Parathyroid adenoma (tissue), 2 donors: ENCODE measurements at regions not wholly inside any gene's neighbourhood (a gene's known extent, or its start where the extent isn't known, plus 50 kb on each side); places are given as distances from the start of the nearest gene placed in this dataset.

Source experiments
- H2AFZ ChIP-seq: fragments of 300-600 bp; sonication (generic); one replicate; pipeline ENCODE4 v1.7.0; 2017; ENCODE audit warnings: antibody characterized with exemption, mild to moderate bottlenecking
- H3K27ac ChIP-seq: fragments of 300-600 bp; sonication (generic); one replicate; pipeline ENCODE4 v1.7.0; 2017
- H3K27me3 ChIP-seq: fragments of 300-600 bp; sonication (generic); one replicate; pipeline ENCODE4 v1.7.0; 2017; ENCODE audit warnings: low read length; ENCODE audit not compliant: control insufficient read depth, insufficient read depth
- H3K36me3 ChIP-seq: fragments of 300-600 bp; sonication (generic); one replicate; pipeline ENCODE4 v1.7.0; 2017; ENCODE audit warnings: low read length; ENCODE audit not compliant: control insufficient read depth, insufficient read depth
- H3K4me1 ChIP-seq: fragments of 300-600 bp; sonication (generic); one replicate; pipeline ENCODE4 v1.7.0; 2017; ENCODE audit warnings: control low read depth
- H3K4me2 ChIP-seq: fragments of 300-600 bp; sonication (generic); one replicate; pipeline ENCODE4 v1.7.0; 2017; ENCODE audit warnings: low read length
- H3K4me3 ChIP-seq: fragments of 300-600 bp; sonication (generic); one replicate; pipeline ENCODE4 v1.7.0; 2017; ENCODE audit warnings: low read depth, low read length
- H3K79me2 ChIP-seq: fragments of 300-600 bp; sonication (generic); one replicate; pipeline ENCODE4 v1.7.0; 2017; ENCODE audit warnings: control low read depth
- H3K9ac ChIP-seq: fragments of 300-600 bp; sonication (generic); one replicate; pipeline ENCODE4 v1.7.0; 2017; ENCODE audit warnings: mild to moderate bottlenecking
- H3K9me3 ChIP-seq: fragments of 300-600 bp; sonication (generic); one replicate; pipeline ENCODE4 v1.7.0; 2017; ENCODE audit warnings: low read length; ENCODE audit not compliant: control insufficient read depth
- TF ChIP-seq, protein P1 (sequence below): fragments of 300-600 bp; sonication (generic); IDR thresholded peaks from one replicate; pipeline ENCODE4 v1.7.0; 2017; ENCODE audit warnings: antibody characterized with exemption, mild to moderate bottlenecking
- donor health status: primary hyperparathyroidism.

DNA sequence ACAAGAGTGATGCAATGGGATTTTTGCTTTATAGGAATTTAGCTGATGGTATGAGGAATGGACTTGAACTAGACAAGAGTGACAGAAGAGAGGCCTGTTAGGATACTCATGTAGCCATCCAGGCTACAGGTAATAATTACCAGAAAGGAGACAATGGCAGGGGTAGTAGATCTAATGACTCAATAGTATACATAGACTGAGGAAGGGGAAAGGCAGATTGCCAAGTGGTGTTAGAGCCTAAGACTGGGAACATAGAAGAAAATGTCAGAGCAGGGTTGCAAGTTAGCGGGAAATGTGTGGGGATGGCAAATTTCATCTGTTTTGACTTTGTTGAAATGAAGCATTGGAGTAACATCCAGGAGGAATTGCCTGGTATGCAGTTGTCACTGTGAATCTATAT is 295.6 kb downstream of the UTRN start:
- Histone ChIP-seq H3K36me3 (no peaks in the 10 kb centered on the region), H3K79me2 (no peaks in the 10 kb centered on the region), H3K4me2 (no peak overlapping the region), H3K27me3 (no peaks in the 10 kb centered on the region), H3K9me3 (no peaks in the 10 kb centered on the region), H3K9ac (no peak overlapping the region), H3K4me1 (peaks cover 37% of the 10 kb centered on the region), H2AFZ (no peak overlapping the region), H3K27ac (peak overlapping the region; percentile 59), H3K4me3 (no peak overlapping the region)
- TF ChIP-seq, protein P1, sequence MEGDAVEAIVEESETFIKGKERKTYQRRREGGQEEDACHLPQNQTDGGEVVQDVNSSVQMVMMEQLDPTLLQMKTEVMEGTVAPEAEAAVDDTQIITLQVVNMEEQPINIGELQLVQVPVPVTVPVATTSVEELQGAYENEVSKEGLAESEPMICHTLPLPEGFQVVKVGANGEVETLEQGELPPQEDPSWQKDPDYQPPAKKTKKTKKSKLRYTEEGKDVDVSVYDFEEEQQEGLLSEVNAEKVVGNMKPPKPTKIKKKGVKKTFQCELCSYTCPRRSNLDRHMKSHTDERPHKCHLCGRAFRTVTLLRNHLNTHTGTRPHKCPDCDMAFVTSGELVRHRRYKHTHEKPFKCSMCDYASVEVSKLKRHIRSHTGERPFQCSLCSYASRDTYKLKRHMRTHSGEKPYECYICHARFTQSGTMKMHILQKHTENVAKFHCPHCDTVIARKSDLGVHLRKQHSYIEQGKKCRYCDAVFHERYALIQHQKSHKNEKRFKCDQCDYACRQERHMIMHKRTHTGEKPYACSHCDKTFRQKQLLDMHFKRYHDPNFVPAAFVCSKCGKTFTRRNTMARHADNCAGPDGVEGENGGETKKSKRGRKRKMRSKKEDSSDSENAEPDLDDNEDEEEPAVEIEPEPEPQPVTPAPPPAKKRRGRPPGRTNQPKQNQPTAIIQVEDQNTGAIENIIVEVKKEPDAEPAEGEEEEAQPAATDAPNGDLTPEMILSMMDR, result no peak

DNA sequence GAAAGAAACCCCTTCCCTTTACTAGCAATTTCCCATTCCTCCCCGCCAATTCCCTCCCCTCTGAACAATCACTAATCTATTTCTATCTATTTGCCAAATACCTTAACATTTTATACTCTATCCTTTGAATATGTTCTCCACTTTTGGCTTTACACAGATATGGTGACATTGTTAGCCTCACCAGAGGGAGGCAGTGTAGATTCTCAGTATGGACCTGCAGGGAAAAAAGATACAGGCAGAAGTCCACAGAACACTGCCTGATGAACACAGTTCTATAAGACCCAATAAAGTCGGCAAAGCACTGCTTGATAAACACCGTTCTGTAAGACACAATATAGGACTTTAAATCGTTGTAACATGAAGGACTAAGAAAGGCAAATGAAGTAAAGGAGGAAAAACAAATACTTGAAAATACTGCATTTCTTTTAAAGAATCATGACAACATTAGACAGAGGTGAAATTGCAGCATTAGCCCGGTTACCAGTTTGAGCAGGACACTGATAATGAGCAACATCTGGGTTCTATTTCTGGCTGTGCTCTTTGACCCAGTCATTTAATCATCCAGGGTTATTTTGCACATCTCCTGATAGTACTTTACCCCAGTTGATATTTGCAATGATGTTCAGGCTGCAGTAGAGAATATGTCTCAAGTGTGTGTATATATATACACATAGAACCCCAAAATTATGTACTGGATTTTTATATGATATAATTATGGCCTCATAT is 296.8 kb downstream of the UTRN start:
- H3K4me3 ChIP-seq, result no peak overlapping the region
- no peaks in the 10 kb centered on the region for H3K9me3 ChIP-seq
- no peak overlapping the region for H3K9ac ChIP-seq
- no peak overlapping the region for H3K27ac ChIP-seq
- no peak overlapping the region for H2AFZ ChIP-seq
- no peak overlapping the region for H3K4me2 ChIP-seq
- TF ChIP-seq, protein P1, result peak; percentile 54
- H3K4me1 ChIP-seq, result peaks cover 34% of the 10 kb centered on the region
- no peaks in the 10 kb centered on the region for H3K27me3 ChIP-seq
- H3K36me3 ChIP-seq, result no peaks in the 10 kb centered on the region
- no peaks in the 10 kb centered on the region for H3K79me2 ChIP-seq

DNA sequence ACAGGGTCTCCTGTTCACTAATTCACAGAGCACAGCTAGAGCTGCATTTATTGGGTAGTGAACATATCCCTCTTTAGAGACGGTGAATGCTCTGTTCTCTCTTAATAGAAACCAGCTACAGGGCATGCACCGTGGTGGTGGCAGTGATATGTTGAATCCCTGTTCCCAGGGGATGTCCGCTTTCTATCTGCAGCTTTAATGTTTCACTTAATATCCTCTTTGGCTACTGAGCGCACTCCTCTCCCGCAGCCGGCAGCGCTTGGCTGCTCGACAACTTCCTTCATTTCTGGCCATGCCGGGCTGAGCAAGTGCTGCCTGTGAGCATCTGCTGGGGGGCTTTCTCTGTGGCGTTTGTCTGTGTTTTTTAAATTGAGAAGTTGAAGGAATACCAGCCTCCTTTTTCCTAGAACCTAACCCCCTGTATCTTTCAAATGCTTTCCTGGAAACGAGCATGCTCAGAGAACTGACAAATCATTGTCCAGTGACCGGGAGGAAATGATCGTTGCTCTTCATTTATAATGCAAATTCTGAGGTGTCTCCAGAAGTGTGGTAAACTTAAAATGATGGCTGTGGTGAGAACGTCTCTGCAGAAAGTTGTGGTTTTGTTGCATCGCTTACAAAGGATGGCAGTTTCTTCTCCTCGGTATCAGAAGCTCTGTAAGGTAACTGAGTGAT is 297.9 kb downstream of the UTRN start:
- no peak overlapping the region for H3K27ac ChIP-seq
- no peak overlapping the region for H3K4me2 ChIP-seq
- no peaks in the 10 kb centered on the region for H3K27me3 ChIP-seq
- H2AFZ ChIP-seq, result no peak overlapping the region
- no peaks in the 10 kb centered on the region for H3K36me3 ChIP-seq
- TF ChIP-seq, protein P1, result no peak
- H3K9ac ChIP-seq, result no peak overlapping the region
- H3K4me1 ChIP-seq, result peaks cover 32% of the 10 kb centered on the region
- H3K9me3 ChIP-seq, result no peaks in the 10 kb centered on the region
- peaks cover 4% of the 10 kb centered on the region for H3K79me2 ChIP-seq
- no peak overlapping the region for H3K4me3 ChIP-seq

DNA sequence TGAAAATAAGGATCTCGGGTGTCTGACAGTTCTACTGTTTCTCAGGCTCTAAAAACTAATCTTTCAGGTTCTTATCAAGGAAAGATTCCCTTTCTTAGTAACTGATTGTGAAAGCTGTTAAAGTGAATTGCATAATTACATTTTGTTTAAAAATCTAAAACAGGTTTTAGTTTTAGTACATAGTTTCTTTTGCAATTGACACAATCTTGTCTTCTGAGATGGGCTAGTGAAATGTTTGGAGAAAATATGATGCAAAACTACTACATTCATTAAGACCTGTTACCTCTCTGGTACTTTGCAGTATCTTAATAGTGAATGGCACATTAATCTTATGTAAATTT is 298.4 kb downstream of the UTRN start:
- H3K9ac ChIP-seq, result no peak overlapping the region
- no peak overlapping the region for H2AFZ ChIP-seq
- H3K9me3 ChIP-seq, result no peaks in the 10 kb centered on the region
- no peaks in the 10 kb centered on the region for H3K27me3 ChIP-seq
- H3K79me2 ChIP-seq, result peaks cover 5% of the 10 kb centered on the region
- H3K4me1 ChIP-seq, result peaks cover 29% of the 10 kb centered on the region
- H3K36me3 ChIP-seq, result no peaks in the 10 kb centered on the region
- TF ChIP-seq, protein P1, result no peak
- H3K4me2 ChIP-seq, result no peak overlapping the region
- no peak overlapping the region for H3K4me3 ChIP-seq
- H3K27ac ChIP-seq, result no peak overlapping the region
